ENCODE measurements at regions not wholly inside any gene's neighbourhood (a gene's known extent, or its start where the extent isn't known, plus 50 kb on each side); places are given as distances from the start of the nearest gene placed in this dataset.

DNA sequence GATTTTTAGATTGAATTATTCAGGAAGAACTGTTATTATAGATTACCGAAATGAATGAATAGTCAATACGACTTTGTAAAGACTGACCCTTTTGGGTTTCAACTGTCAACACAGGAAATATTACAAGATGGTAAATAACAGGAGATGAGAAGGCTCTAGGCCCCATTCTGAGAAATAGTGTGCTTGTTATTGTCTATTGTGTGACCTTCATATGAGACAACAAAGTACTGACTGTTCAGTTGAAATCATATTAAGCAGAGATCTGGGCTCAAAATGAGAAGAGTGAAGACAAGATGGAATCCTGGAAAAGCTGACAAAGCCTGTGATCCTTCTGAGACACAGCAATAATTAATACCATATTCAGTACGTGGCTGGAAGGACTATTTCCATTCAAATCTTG lies 503.8 kb downstream of the INHBA start:
- H3K36me3 Mint-ChIP-seq (ENCODE audit: insufficient read depth, unreplicated experiment): no peaks in the 10 kb centered on the region
- TF ChIP-seq, protein P1, sequence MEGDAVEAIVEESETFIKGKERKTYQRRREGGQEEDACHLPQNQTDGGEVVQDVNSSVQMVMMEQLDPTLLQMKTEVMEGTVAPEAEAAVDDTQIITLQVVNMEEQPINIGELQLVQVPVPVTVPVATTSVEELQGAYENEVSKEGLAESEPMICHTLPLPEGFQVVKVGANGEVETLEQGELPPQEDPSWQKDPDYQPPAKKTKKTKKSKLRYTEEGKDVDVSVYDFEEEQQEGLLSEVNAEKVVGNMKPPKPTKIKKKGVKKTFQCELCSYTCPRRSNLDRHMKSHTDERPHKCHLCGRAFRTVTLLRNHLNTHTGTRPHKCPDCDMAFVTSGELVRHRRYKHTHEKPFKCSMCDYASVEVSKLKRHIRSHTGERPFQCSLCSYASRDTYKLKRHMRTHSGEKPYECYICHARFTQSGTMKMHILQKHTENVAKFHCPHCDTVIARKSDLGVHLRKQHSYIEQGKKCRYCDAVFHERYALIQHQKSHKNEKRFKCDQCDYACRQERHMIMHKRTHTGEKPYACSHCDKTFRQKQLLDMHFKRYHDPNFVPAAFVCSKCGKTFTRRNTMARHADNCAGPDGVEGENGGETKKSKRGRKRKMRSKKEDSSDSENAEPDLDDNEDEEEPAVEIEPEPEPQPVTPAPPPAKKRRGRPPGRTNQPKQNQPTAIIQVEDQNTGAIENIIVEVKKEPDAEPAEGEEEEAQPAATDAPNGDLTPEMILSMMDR (IDR thresholded peaks at IDR 0.05; ENCODE audit: unreplicated experiment): no peak
- DNase-seq (ENCODE audit: unreplicated experiment): no peak
- ChIA-PET CTCF (no interaction called here), POLR2A (no interaction called here)
- H3K4me1 Mint-ChIP-seq (ENCODE audit: insufficient read depth, unreplicated experiment): no peaks in the 10 kb centered on the region
- no peaks in the 10 kb centered on the region for H3K27me3 Mint-ChIP-seq (ENCODE audit: insufficient read depth, unreplicated experiment)
- no peaks in the 10 kb centered on the region for H3K9me3 Mint-ChIP-seq (ENCODE audit: unreplicated experiment)
- H3K27ac Mint-ChIP-seq (ENCODE audit: low read depth, unreplicated experiment): no peak overlapping the region
- intact Hi-C loops (cut with micrococcal nuclease): no loop called here
- no TSS peak for BruUV-seq (replicated peaks)
- no peak overlapping the region for H3K4me3 Mint-ChIP-seq (ENCODE audit: unreplicated experiment)

- CTCF ChIA-PET: interaction anchor here (0.6 kb wide), 1 partner anchor 206 kb away, joined by 3 read pairs; no protein-coding TSS in a partner anchor
- no peaks in the 10 kb centered on the region for H3K4me1 Mint-ChIP-seq (ENCODE audit: insufficient read depth, unreplicated experiment)
- POLR2A ChIA-PET: interaction anchor here (0.6 kb wide), 1 partner anchor 1463 kb away, joined by 4 read pairs; no protein-coding TSS in a partner anchor
- no peaks in the 10 kb centered on the region for H3K9me3 Mint-ChIP-seq (ENCODE audit: unreplicated experiment)
- DNase-seq (ENCODE audit: unreplicated experiment): no peak
- no peak overlapping the region for H3K4me3 Mint-ChIP-seq (ENCODE audit: unreplicated experiment)
- no TSS peak for BruUV-seq (replicated peaks)
- intact Hi-C loops (cut with micrococcal nuclease): no loop called here
- H3K27ac Mint-ChIP-seq (ENCODE audit: low read depth, unreplicated experiment): no peak overlapping the region
- no peaks in the 10 kb centered on the region for H3K36me3 Mint-ChIP-seq (ENCODE audit: insufficient read depth, unreplicated experiment)
- TF ChIP-seq, protein P1 (IDR thresholded peaks at IDR 0.05; ENCODE audit: unreplicated experiment): no peak
- H3K27me3 Mint-ChIP-seq (ENCODE audit: insufficient read depth, unreplicated experiment): no peaks in the 10 kb centered on the region
Observed at GRCh38 chr7:41198502-41198901, 504.4 kb downstream of the INHBA start.

DNA sequence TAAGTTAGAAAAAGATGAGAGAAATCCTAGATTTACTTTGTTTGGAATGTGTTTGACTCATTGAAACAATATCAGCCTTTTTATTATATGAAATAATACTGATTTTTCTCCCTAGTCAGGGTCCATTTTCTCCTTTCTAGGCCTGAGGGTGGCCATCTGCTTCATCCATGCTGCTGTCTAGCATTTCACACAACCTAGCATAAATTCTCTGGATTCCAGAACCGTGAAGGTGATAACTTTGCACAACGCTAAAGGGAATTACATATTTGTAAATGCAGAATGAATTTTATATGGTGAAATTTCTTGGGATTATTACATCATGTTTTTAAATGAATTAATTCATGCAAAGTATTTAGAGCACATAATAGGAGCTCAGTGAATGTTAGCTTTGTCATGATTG lies 505.1 kb downstream of the INHBA start:
- DNase-seq (ENCODE audit: unreplicated experiment): no peak
- H3K4me1 Mint-ChIP-seq (ENCODE audit: insufficient read depth, unreplicated experiment): no peaks in the 10 kb centered on the region
- H3K27me3 Mint-ChIP-seq (ENCODE audit: insufficient read depth, unreplicated experiment): no peaks in the 10 kb centered on the region
- no peaks in the 10 kb centered on the region for H3K9me3 Mint-ChIP-seq (ENCODE audit: unreplicated experiment)
- TF ChIP-seq, protein P1 (IDR thresholded peaks at IDR 0.05; ENCODE audit: unreplicated experiment): no peak
- no peak overlapping the region for H3K4me3 Mint-ChIP-seq (ENCODE audit: unreplicated experiment)
- no peak overlapping the region for H3K27ac Mint-ChIP-seq (ENCODE audit: low read depth, unreplicated experiment)
- CTCF ChIA-PET: interaction anchor here (0.6 kb wide), 1 partner anchor 205 kb away, joined by 3 read pairs; no protein-coding TSS in a partner anchor
- intact Hi-C loops (cut with micrococcal nuclease): no loop called here
- POLR2A ChIA-PET: interaction anchor here (0.6 kb wide), 1 partner anchor 1463 kb away, joined by 4 read pairs; no protein-coding TSS in a partner anchor
- no TSS peak for BruUV-seq (replicated peaks)
- H3K36me3 Mint-ChIP-seq (ENCODE audit: insufficient read depth, unreplicated experiment): no peaks in the 10 kb centered on the region

DNA sequence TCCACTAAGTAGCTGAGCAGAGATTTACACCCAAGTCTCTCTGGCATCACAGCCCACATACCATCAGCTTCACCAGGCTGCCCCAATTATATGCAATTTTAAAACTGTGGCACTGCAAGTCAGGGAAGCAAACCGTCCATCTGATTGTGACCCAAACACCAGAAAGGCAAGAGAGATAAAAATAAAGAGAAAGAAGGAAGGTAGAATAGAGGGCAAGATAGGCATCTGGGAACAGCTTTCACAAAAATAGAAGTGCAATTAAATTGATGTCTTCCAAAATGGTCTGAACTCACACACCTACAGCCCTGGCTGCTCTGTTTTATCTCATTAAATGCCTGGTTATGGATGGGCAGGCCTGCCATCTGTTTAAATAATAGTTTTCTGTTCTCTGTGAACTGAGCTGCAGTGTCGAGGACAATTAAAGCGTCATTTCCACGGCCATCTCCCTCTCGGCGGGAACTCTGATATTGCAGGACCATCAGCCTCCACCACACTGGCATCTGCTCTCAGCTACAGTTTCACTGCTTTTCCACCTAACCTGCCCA lies 509.1 kb downstream of the INHBA start:
- H3K9me3 Mint-ChIP-seq (ENCODE audit: unreplicated experiment): no peaks in the 10 kb centered on the region
- ChIA-PET POLR2A (no interaction called here), CTCF (interaction anchor here (1.1 kb wide), 1 partner anchor 135 kb away, joined by 4 read pairs; no protein-coding TSS in a partner anchor)
- no peak overlapping the region for H3K27ac Mint-ChIP-seq (ENCODE audit: low read depth, unreplicated experiment)
- no peaks in the 10 kb centered on the region for H3K36me3 Mint-ChIP-seq (ENCODE audit: insufficient read depth, unreplicated experiment)
- no TSS peak for BruUV-seq (replicated peaks)
- H3K4me1 Mint-ChIP-seq (ENCODE audit: insufficient read depth, unreplicated experiment): peaks cover 11% of the 10 kb centered on the region
- no peak for DNase-seq (ENCODE audit: unreplicated experiment)
- intact Hi-C loops (cut with micrococcal nuclease): loop anchor here (5.0 kb wide), 1 partner anchor 508 kb away; the partner anchor contains the start of gene INHBA
- TF ChIP-seq, protein P1 (IDR thresholded peaks at IDR 0.05; ENCODE audit: unreplicated experiment): no peak
- H3K27me3 Mint-ChIP-seq (ENCODE audit: insufficient read depth, unreplicated experiment): no peaks in the 10 kb centered on the region
- H3K4me3 Mint-ChIP-seq (ENCODE audit: unreplicated experiment): no peak overlapping the region

Measured in MCF 10A (cell line).